Kidney epithelial cell (primary cell): ENCODE measurements at regions not wholly inside any gene's neighbourhood (a gene's known extent, or its start where the extent isn't known, plus 50 kb on each side); places are given as distances from the start of the nearest gene placed in this dataset.

Source experiments
- DNase-seq: peaks from one replicate; pipeline ENCODE4 v3.0.0-alpha.2; 2010; ENCODE audit warnings: low read depth
- H3K27me3 ChIP-seq: 2 replicates; pipeline ENCODE4 v1.6.0; 2011; ENCODE audit warnings: low read length; ENCODE audit not compliant: control insufficient read depth, insufficient read depth
- H3K36me3 ChIP-seq: 2 replicates; pipeline ENCODE4 v1.5.1; 2011; ENCODE audit warnings: low read length; ENCODE audit not compliant: control insufficient read depth, insufficient read depth
- H3K4me3 ChIP-seq: 2 replicates; pipeline ENCODE4 v1.5.1; 2011; ENCODE audit warnings: low read depth, mild to moderate bottlenecking, control low read depth, low read length
- TF ChIP-seq, protein P1 (sequence below): IDR thresholded peaks from 2 replicates; pipeline ENCODE4 v1.5.1; 2011; ENCODE audit warnings: mild to moderate bottlenecking, moderate library complexity, low read length, control low read depth, inconsistent platforms; ENCODE audit not compliant: insufficient read depth, poor library complexity, severe bottlenecking

DNA sequence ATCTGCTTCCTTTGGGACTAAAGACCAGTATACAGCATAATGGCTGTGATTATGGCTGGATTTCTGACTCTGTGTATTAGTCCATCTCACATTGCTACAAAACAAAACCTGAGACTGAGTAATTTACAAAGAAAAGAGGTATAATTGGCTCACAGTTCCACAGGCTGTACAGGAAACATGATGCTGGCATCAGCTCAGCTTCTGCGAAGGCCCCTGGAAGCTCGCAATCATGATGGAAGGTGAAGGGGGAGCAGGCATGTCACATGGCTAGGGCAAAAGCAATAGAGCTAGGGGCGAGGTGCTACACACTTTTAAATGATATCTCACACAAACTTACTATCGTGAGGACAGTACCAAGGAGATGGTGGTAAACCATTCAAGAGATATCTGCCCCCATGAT lies 68.0 kb upstream of the GADL1 start:
- no peak overlapping the region for H3K4me3 ChIP-seq
- H3K36me3 ChIP-seq = no peaks in the 10 kb centered on the region
- TF ChIP-seq, protein P1, sequence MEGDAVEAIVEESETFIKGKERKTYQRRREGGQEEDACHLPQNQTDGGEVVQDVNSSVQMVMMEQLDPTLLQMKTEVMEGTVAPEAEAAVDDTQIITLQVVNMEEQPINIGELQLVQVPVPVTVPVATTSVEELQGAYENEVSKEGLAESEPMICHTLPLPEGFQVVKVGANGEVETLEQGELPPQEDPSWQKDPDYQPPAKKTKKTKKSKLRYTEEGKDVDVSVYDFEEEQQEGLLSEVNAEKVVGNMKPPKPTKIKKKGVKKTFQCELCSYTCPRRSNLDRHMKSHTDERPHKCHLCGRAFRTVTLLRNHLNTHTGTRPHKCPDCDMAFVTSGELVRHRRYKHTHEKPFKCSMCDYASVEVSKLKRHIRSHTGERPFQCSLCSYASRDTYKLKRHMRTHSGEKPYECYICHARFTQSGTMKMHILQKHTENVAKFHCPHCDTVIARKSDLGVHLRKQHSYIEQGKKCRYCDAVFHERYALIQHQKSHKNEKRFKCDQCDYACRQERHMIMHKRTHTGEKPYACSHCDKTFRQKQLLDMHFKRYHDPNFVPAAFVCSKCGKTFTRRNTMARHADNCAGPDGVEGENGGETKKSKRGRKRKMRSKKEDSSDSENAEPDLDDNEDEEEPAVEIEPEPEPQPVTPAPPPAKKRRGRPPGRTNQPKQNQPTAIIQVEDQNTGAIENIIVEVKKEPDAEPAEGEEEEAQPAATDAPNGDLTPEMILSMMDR = no peak
- DNase-seq = no peak
- no peaks in the 10 kb centered on the region for H3K27me3 ChIP-seq

DNA sequence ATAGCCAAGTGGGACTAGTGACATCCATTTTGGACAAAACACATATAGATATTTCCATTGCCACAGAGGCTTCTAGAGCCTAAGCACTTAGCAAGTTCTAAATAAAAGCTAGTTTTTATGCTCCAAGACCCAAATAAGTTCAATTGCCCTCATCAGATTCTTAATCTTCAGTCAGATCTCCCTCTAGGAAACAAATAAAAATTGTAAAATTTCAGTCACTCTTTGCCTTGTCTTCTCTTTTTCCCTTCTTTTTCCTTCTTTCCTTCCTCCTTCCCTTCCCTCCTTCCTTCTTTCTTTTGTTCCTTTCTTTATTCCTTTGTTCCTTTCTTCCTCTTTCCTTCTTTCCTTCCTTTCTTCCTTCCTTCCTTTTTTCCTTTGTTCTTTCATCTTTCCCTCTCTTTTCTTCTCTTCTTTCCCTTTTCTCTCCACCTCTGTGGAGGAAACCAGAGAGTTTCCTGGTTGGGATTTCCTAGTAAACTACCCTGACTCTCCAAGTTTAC lies 68.8 kb upstream of the GADL1 start:
- Histone ChIP-seq H3K4me3 (no peak overlapping the region), H3K36me3 (no peaks in the 10 kb centered on the region), H3K27me3 (no peaks in the 10 kb centered on the region)
- TF ChIP-seq, protein P1 = no peak
- DNase-seq = no peak

DNA sequence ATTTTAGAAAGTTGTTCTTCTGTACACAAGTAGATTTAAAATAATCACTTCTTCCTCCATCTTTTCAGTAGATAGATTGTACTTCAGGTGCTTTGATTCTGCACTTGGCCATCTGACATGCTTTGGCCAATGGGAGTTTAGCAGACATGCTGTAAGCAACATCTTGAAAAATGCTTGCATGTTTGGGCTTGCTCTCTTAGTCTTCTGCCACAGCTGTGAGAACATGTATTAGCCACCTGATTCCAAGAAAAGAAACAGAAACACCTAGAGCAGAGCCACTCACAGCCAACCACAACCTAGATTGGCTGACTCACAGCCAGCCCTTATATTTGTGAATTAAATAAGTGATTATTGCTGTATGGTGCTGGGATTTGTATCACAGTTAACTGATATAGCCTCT lies 70.2 kb upstream of the GADL1 start:
- H3K4me3 ChIP-seq = no peak overlapping the region
- H3K36me3 ChIP-seq = no peaks in the 10 kb centered on the region
- TF ChIP-seq, protein P1 = no peak
- H3K27me3 ChIP-seq = no peaks in the 10 kb centered on the region
- no peak for DNase-seq

DNA sequence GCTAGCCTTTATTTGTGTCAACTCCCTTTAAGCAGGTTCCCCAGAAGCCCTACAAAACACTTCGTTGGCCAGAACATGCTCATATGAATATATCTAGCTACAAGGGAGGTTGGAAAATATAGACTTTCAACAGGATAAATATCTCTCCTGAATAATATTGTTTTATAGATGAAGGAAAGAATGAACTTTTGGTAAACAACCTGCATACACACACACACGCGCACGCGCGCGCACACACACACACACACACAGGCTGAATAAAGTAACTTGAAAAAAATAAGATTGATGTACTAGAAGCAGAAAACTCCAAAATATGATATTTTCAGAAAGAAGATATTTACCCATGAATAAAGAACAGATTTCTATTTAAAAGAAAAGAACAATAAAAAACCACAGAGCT lies 72.4 kb upstream of the GADL1 start:
- TF ChIP-seq, protein P1 = no peak
- no peak overlapping the region for H3K4me3 ChIP-seq
- no peaks in the 10 kb centered on the region for H3K36me3 ChIP-seq
- H3K27me3 ChIP-seq = no peaks in the 10 kb centered on the region
- no peak for DNase-seq

DNA sequence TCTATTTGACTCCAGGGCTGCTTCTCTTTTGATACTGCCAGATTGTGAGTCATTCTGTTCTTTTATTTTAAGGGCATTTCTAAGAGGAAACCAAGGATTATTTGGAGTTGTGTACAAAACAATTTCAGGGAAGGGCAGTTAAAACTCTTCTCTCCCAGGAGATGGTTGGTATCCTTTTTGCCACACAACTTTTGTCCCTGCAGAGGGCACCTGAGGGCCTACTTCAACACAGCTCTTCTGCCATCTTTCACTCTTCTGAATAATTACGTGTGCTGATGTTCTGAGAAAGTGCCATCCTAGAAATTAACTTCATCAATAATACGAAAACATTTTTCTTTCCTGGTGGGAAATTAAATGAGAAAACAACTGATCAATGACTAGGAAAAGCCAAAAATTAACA lies 75.7 kb upstream of the GADL1 start:
- Histone ChIP-seq H3K4me3 (no peak overlapping the region), H3K36me3 (no peaks in the 10 kb centered on the region), H3K27me3 (no peaks in the 10 kb centered on the region)
- TF ChIP-seq, protein P1 = peak; percentile 25
- no peak for DNase-seq

DNA sequence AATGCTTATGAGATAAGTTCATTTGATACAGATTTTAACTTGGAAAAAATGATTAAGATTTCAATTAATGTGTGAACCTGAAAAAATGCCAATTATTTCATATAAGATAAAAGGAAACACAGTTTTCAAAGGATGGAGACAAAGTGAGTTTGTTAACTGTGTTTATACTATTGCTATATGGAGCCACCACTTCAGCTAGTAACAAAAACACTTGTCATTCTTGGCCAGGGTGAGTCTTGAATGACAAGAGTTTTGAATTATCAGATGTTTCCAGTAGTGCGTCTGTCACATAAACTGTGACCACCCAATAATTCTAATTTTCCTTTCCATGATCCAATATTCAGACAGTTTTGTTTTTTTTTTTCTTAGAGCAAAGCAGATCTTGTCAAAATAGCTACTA lies 78.0 kb upstream of the GADL1 start:
- Histone ChIP-seq H3K36me3 (no peaks in the 10 kb centered on the region), H3K27me3 (no peaks in the 10 kb centered on the region), H3K4me3 (no peak overlapping the region)
- TF ChIP-seq, protein P1 = no peak
- no peak for DNase-seq
